ENCODE measurements at regions not wholly inside any gene's neighbourhood (a gene's known extent, or its start where the extent isn't known, plus 50 kb on each side); places are given as distances from the start of the nearest gene placed in this dataset.

DNA sequence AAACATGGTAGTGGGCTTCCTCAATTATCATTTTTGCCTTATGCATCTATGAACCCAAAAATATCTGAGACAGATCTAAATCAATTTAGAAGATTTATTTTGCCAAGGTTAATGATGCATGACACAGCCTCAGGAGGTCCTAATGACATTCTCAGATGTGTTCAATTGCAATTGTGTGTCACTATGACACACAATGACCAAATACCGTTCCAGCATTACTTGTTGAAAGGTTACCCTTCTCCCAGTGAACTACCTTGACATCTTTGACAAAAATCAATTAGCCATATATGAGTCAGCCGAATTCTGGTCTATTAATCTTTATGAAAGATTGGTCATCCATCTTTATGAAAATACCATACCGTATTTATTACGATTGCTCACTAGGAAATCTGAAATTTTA lies 592.5 kb upstream of the GJE1 start:
- H3K9me3 Mint-ChIP-seq, result peaks cover 14% of the 10 kb centered on the region
- H3K27ac Mint-ChIP-seq (ENCODE audit: unreplicated experiment), result no peak overlapping the region
- peaks cover 10% of the 10 kb centered on the region for H3K4me1 Mint-ChIP-seq
- no peaks in the 10 kb centered on the region for H3K27me3 Mint-ChIP-seq (ENCODE audit: low read depth)
- TF ChIP-seq, protein P1, sequence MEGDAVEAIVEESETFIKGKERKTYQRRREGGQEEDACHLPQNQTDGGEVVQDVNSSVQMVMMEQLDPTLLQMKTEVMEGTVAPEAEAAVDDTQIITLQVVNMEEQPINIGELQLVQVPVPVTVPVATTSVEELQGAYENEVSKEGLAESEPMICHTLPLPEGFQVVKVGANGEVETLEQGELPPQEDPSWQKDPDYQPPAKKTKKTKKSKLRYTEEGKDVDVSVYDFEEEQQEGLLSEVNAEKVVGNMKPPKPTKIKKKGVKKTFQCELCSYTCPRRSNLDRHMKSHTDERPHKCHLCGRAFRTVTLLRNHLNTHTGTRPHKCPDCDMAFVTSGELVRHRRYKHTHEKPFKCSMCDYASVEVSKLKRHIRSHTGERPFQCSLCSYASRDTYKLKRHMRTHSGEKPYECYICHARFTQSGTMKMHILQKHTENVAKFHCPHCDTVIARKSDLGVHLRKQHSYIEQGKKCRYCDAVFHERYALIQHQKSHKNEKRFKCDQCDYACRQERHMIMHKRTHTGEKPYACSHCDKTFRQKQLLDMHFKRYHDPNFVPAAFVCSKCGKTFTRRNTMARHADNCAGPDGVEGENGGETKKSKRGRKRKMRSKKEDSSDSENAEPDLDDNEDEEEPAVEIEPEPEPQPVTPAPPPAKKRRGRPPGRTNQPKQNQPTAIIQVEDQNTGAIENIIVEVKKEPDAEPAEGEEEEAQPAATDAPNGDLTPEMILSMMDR (conservative IDR thresholded peaks at IDR 0.05), result no peak
- no peak for DNase-seq (ENCODE audit: low read depth, low spot score)
- H3K36me3 Mint-ChIP-seq (ENCODE audit: low read depth), result no peaks in the 10 kb centered on the region
- H3K4me3 Mint-ChIP-seq, result no peak overlapping the region

DNA sequence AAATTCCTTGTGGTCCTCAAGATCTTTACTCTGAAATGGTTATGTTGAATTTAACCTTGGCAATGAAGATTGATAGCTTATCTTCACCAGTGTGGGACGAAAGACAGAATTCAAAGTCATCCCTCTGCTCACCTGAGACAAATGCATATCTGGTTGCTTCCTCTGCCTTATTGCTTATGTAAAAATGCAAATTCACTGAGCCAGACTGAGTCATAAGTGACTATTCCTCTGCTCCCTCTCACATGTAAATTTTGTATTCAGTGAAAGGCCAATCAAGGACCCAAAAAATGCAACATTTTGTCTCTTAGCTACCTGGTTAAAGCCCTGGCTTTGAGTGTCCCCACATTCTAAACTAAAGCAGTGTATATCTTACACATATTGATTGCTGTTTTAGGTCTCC lies 593.1 kb upstream of the GJE1 start:
- no peak for DNase-seq (ENCODE audit: low read depth, low spot score)
- peaks cover 10% of the 10 kb centered on the region for H3K4me1 Mint-ChIP-seq
- H3K27me3 Mint-ChIP-seq (ENCODE audit: low read depth), result no peaks in the 10 kb centered on the region
- H3K9me3 Mint-ChIP-seq, result peaks cover 14% of the 10 kb centered on the region
- H3K27ac Mint-ChIP-seq (ENCODE audit: unreplicated experiment), result no peak overlapping the region
- no peak overlapping the region for H3K4me3 Mint-ChIP-seq
- TF ChIP-seq, protein P1 (conservative IDR thresholded peaks at IDR 0.05), result no peak
- no peaks in the 10 kb centered on the region for H3K36me3 Mint-ChIP-seq (ENCODE audit: low read depth)

DNA sequence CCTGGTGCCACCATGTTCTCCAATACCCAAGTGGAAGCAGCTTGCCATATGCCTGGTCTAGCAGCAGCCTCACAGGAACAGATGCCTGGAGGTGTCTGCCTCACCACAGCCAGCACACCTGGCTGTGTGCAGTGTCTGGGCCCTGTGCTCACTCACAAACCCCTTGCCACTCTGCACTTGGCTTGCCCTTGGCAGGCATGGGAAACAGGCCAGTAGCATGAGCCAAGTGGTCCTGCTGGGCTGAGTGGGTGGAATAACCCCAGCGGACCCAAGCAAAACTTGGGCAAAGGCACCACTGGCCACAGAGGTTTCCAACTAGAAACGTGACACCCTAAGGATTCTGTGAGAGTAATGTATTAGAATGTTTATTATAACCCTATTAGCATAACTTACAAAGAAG lies 600.5 kb upstream of the GJE1 start:
- Mint-ChIP-seq H3K27me3 (ENCODE audit: low read depth) (no peaks in the 10 kb centered on the region), H3K9me3 (no peaks in the 10 kb centered on the region), H3K36me3 (ENCODE audit: low read depth) (no peaks in the 10 kb centered on the region), H3K4me3 (no peak overlapping the region), H3K4me1 (peaks cover 5% of the 10 kb centered on the region), H3K27ac (ENCODE audit: unreplicated experiment) (no peak overlapping the region)
- TF ChIP-seq, protein P1 (conservative IDR thresholded peaks at IDR 0.05), result no peak
- DNase-seq (ENCODE audit: low read depth, low spot score), result no peak

DNA sequence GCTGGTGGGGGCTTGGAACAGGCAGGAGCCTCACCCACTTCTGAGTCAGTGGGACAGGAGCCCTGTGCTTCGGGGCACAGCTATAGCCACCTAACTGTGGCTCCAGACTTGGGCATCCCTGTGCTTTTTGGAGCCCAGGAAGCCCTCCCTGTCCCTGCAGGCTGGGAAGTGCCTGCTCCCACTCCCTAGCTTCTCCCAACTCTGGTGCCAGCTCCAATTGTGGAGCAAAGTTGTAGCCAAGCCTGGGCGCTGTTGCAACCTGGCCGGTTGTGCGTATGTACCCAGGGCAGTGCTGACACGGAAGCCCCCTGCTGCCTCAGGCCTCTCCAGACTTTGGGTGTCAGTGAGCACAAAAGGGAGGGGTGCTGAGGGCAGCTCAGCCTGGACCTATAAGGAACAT lies 601.7 kb upstream of the GJE1 start:
- no peak overlapping the region for H3K27ac Mint-ChIP-seq (ENCODE audit: unreplicated experiment)
- H3K4me1 Mint-ChIP-seq, result peaks cover 5% of the 10 kb centered on the region
- no peak overlapping the region for H3K4me3 Mint-ChIP-seq
- no peaks in the 10 kb centered on the region for H3K27me3 Mint-ChIP-seq (ENCODE audit: low read depth)
- H3K9me3 Mint-ChIP-seq, result no peaks in the 10 kb centered on the region
- no peak for DNase-seq (ENCODE audit: low read depth, low spot score)
- TF ChIP-seq, protein P1 (conservative IDR thresholded peaks at IDR 0.05), result no peak
- H3K36me3 Mint-ChIP-seq (ENCODE audit: low read depth), result no peaks in the 10 kb centered on the region

DNA sequence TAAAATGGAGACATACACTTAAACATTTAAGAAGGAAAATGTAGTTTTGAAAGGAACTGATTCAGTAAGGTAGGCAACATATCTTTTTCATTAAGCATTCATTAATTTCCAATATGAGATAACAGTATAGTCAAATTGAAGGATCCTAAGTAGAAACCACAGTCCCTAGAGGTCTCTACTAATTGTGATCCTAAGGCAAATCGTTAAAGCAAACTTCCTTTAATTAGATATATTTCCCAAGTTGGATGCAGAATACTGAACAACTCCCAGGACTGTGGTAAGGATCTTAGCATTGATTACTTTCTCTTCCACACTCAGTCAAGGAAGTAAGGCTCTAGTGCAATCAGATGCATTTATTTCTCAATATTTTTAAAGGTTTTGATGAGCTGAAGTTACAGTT lies 604.1 kb upstream of the GJE1 start:
- Mint-ChIP-seq H3K27ac (ENCODE audit: unreplicated experiment) (no peak overlapping the region), H3K27me3 (ENCODE audit: low read depth) (no peaks in the 10 kb centered on the region), H3K4me3 (no peak overlapping the region), H3K36me3 (ENCODE audit: low read depth) (no peaks in the 10 kb centered on the region), H3K4me1 (peaks cover 4% of the 10 kb centered on the region), H3K9me3 (peaks cover 2% of the 10 kb centered on the region)
- TF ChIP-seq, protein P1 (conservative IDR thresholded peaks at IDR 0.05), result no peak
- no peak for DNase-seq (ENCODE audit: low read depth, low spot score)

DNA sequence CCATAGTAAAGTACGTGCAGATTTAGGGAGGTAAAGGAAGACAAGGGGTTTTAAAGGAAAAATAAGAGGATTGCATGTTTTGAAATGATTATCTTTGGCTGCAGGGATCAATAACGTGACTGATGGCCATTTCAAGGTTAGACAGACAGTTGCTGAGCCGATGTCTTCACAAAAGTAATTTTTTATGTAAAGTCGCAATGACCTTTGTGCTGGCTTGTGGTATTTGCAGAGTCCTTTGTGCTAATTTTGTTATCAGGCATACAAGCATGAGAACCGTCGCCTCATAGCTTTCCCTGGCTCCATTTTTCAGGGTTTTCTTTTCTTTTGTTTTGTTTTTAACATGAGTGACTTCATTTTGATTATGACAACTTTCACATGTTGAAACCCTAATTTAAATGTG lies 605.7 kb upstream of the GJE1 start:
- DNase-seq (ENCODE audit: low read depth, low spot score), result no peak

More for the DNA sequence above, 605.7 kb upstream of the GJE1 start:
- TF ChIP-seq, protein P1 (conservative IDR thresholded peaks at IDR 0.05), result no peak
- Mint-ChIP-seq H3K4me1 (no peaks in the 10 kb centered on the region), H3K27ac (ENCODE audit: unreplicated experiment) (no peak overlapping the region), H3K9me3 (peaks cover 4% of the 10 kb centered on the region), H3K27me3 (ENCODE audit: low read depth) (no peaks in the 10 kb centered on the region), H3K4me3 (no peak overlapping the region), H3K36me3 (ENCODE audit: low read depth) (no peaks in the 10 kb centered on the region)

Data from neural crest cell (in vitro differentiated cells).